K562 (cell line): ENCODE measurements at regions not wholly inside any gene's neighbourhood (a gene's known extent, or its start where the extent isn't known, plus 50 kb on each side); places are given as distances from the start of the nearest gene placed in this dataset.

Source experiments
- ATAC-seq: fragments of 200-7000 bp; cut with Tn5 transposase; 3 replicates; pipeline ENCODE4 v1.9.1; 2020; ENCODE audit warnings: moderate library complexity
- BruUV-seq: library from RNA; stranded (reverse); fragments of 400-500 nt; replicated peaks from 2 replicates; lab custom pipeline; 2021; lab: Mats Ljungman, UMichigan
- CTCF ChIA-PET: fragments of 300-600 bp; formaldehyde crosslinking; extraction: SDS; loops from one replicate; lab custom pipeline; 2021; ENCODE audit warnings: low intra/inter-chr PET ratio; lab: Yijun Ruan, JAX
- POLR2A ChIA-PET: fragments of 300-600, 350-650 bp; sonication (Branson Sonifier 250); formaldehyde crosslinking; extraction: SDS; loops from one replicate; lab custom pipeline; 2021; ENCODE audit warnings: antibody characterized with exemption, inconsistent platforms; lab: Yijun Ruan, JAX
- DNase-seq, 4 experiments: peaks; one replicate each; pipeline versions ENCODE4 v3.0.0 to v3.0.0-alpha.2; 2011 to 2018; ENCODE audit warnings: low spot score in 3 of 4, mixed read lengths in 3 of 4; ENCODE audit errors: extremely low read depth in 1 of 4
- FAIRE-seq: peaks from 2 replicates; lab custom pipeline; 2011; peaks lifted over from hg19 to GRCh38; lab: Jason Lieb, UNC
- H2AFZ ChIP-seq: 2 replicates; pipeline ENCODE4 v1.6.0; 2011; ENCODE audit warnings: low read depth, low read length, control low read depth, inconsistent platforms
- H3K27ac ChIP-seq: fragments of 200-600 bp; 3 replicates; pipeline ENCODE4 v1.8.0; 2011; ENCODE audit warnings: low read depth, mild to moderate bottlenecking, control low read depth, inconsistent platforms, low read length, moderate library complexity, mixed read lengths; ENCODE audit errors: extremely low read depth
- H3K27me3 ChIP-seq, 2 experiments: fragments of 300-600 bp in 1 of 2; 2 replicates in 1 of 2; 3 replicates in 1 of 2; pipeline versions ENCODE4 v1.6.0 to v1.8.0; 2011; ENCODE audit warnings: inconsistent platforms in 2 of 2, low read length in 2 of 2, mild to moderate bottlenecking in 1 of 2, mixed read lengths in 1 of 2, moderate library complexity in 1 of 2; ENCODE audit not compliant: control insufficient read depth in 2 of 2, insufficient read depth in 2 of 2
- H3K36me3 ChIP-seq: fragments of 300-600 bp; 3 replicates; pipeline ENCODE4 v1.8.0; 2011; ENCODE audit warnings: mild to moderate bottlenecking, low read length, inconsistent platforms; ENCODE audit not compliant: control insufficient read depth, insufficient read depth
- H3K4me1 ChIP-seq, 2 experiments: fragments of 200-600 bp in 1 of 2; replicated peaks in 1 of 2; 2 replicates in 1 of 2; 3 replicates in 1 of 2; pipeline versions ENCODE4 v1.5.1 to v1.8.0; 2011; ENCODE audit warnings: inconsistent platforms in 2 of 2, low read length in 2 of 2, mild to moderate bottlenecking in 1 of 2, mixed read lengths in 1 of 2, moderate library complexity in 1 of 2; ENCODE audit not compliant: control insufficient read depth in 2 of 2, insufficient read depth in 2 of 2
- H3K4me2 ChIP-seq: 2 replicates; pipeline ENCODE4 v1.6.1; 2011; ENCODE audit warnings: low read length, control low read depth, inconsistent platforms, mixed read lengths; ENCODE audit not compliant: insufficient read depth
- H3K4me3 ChIP-seq: fragments of 200-600 bp; sonication (generic), shearing (Covaris generic); 2 replicates; pipeline ENCODE4 v1.5.1; 2016; ENCODE audit warnings: control low read depth, inconsistent platforms
- H3K79me2 ChIP-seq: fragments of 200-600 bp; 3 replicates; pipeline ENCODE4 v1.8.0; 2011; ENCODE audit warnings: low read length, inconsistent platforms; ENCODE audit not compliant: control insufficient read depth, insufficient read depth
- H3K9ac ChIP-seq, 2 experiments: 2 replicates each; pipeline versions ENCODE4 v1.6.0 to v1.6.1; 2011; ENCODE audit warnings: low read depth in 2 of 2, low read length in 2 of 2, control low read depth in 1 of 2, inconsistent platforms in 1 of 2, mild to moderate bottlenecking in 1 of 2, mixed read lengths in 1 of 2; ENCODE audit not compliant: insufficient read depth in 1 of 2
- H3K9me1 ChIP-seq: one replicate; pipeline ENCODE4 v1.6.0; 2011; ENCODE audit warnings: inconsistent platforms, mild to moderate bottlenecking, low read length, moderate library complexity; ENCODE audit not compliant: control insufficient read depth, insufficient read depth
- H3K9me3 ChIP-seq: replicated peaks from 2 replicates; pipeline ENCODE4 v1.5.1; 2011; ENCODE audit warnings: low read depth, low read length, inconsistent platforms; ENCODE audit not compliant: control insufficient read depth, insufficient read depth
- H4K20me1 ChIP-seq: replicated peaks from 2 replicates; pipeline ENCODE4 v1.6.1; 2011; ENCODE audit warnings: low read length, inconsistent platforms, mixed read lengths; ENCODE audit not compliant: control insufficient read depth, insufficient read depth
- LCOR ChIP-seq: sonication (generic); formaldehyde crosslinking; IDR thresholded peaks from 2 replicates; pipeline ENCODE4 v1.8.0; 2022; ENCODE audit warnings: mild to moderate bottlenecking, missing genetic modification reagents
- MTF1 ChIP-seq: fragments of 250-450 bp; sonication (Bioruptor Pico); IDR thresholded peaks from 2 replicates; pipeline ENCODE4 v1.9.0; 2021; ENCODE audit warnings: moderate library complexity, mild to moderate bottlenecking, inconsistent platforms, borderline replicate concordance
- RBBP5 ChIP-seq: fragments of 200-600 bp; sonication (generic); IDR thresholded peaks from 2 replicates; pipeline ENCODE4 v1.6.1; 2012; ENCODE audit warnings: borderline replicate concordance, mild to moderate bottlenecking, low read length, control low read depth, inconsistent platforms; ENCODE audit not compliant: insufficient read depth, poor library complexity, severe bottlenecking
- TCF7L2 ChIP-seq: fragments of 150-350 bp; IDR thresholded peaks from 2 replicates; pipeline ENCODE4 v1.6.1; 2016; ENCODE audit warnings: low read depth, mild to moderate bottlenecking, low read length, moderate library complexity
- ZNF41 ChIP-seq: fragments of 250-450 bp; sonication (Bioruptor Pico); conservative IDR thresholded peaks from 2 replicates; pipeline ENCODE4 v1.4.0; 2020; ENCODE audit warnings: mild to moderate bottlenecking
- ZNF778 ChIP-seq: fragments of 450-650 bp; formaldehyde crosslinking; IDR thresholded peaks from 2 replicates; pipeline ENCODE4 v1.4.0; 2020; ENCODE audit warnings: mild to moderate bottlenecking, moderate library complexity
- in situ Hi-C: fragments of 300-500 bp; cut with MboI; formaldehyde crosslinking; loops from 4 replicates; pipeline ENCODE4 v1.15.0; 2018; ENCODE audit warnings: inconsistent platforms, mixed read lengths
- intact Hi-C: fragments of 100-400 bp; cut with micrococcal nuclease; formaldehyde crosslinking; loops from 2 replicates; pipeline ENCODE4 v1.14.2; 2022
- TF ChIP-seq, protein P1 (sequence below): IDR thresholded peaks from 2 replicates; pipeline ENCODE4 v1.6.1; 2014; ENCODE audit warnings: antibody characterized with exemption
- TF ChIP-seq, protein P2 (sequence below): fragments of 250-450 bp; sonication (Bioruptor Pico); IDR thresholded peaks from 2 replicates; pipeline ENCODE4 v1.5.0; 2022; ENCODE audit warnings: mild to moderate bottlenecking
- TF ChIP-seq, protein P3 (sequence below): fragments of 250-450 bp; sonication (Bioruptor Pico); IDR thresholded peaks from 2 replicates; pipeline ENCODE4 v1.4.0; 2020; ENCODE audit warnings: mild to moderate bottlenecking, moderate library complexity
- TF ChIP-seq, protein P4 (sequence below), 3 experiments: fragments of 200-800 bp in 1 of 3; fragments of 250-450 bp in 1 of 3; fragments of 450-650 bp in 1 of 3; sonication (Bioruptor Pico) in 1 of 3; sonication (Bioruptor generic) in 1 of 3; formaldehyde crosslinking in 1 of 3; IDR thresholded peaks; 2 replicates each; pipeline versions ENCODE4 v1.6.1 to v1.8.0; 2016 to 2022; ENCODE audit warnings: mild to moderate bottlenecking in 2 of 3, missing genetic modification characterization in 2 of 3, missing compliant biosample characterization in 1 of 3, moderate library complexity in 1 of 3
- TF ChIP-seq, protein P5 (sequence below): fragments of 450-650 bp; formaldehyde crosslinking; IDR thresholded peaks from 2 replicates; pipeline ENCODE4 v1.4.0; 2022; ENCODE audit warnings: missing genetic modification characterization

DNA sequence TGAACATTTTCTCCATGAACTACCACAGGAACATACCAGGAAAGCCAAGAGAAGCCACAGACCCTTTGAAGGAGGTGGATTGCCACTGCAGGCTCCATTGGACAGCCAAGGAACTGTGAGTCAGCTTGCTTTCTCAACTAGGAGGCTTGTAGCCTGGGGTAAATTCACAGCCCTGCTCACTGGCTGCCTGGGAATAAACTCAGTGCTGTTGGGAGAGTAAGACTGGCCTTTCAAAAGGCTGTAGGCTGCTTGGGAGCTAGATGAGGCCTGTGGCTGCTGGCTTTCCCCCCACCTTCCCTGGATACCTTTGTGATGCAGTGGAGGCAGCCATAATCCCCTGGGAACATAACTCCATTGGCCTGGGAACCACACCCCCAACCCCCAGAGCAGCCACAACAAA, 223.5 kb upstream of the RBMS3 start:
- Histone ChIP-seq H3K27ac (no peak overlapping the region), H3K27me3 (no peaks in the 10 kb centered on the region), H3K9me1 (no peaks in the 10 kb centered on the region), H3K9me3 (peaks cover 4% of the 10 kb centered on the region; the same call in 1 of the 2 replicates), H2AFZ (no peak overlapping the region), H3K36me3 (no peaks in the 10 kb centered on the region), H3K4me1 (no peaks in the 10 kb centered on the region), H4K20me1 (no peaks in the 10 kb centered on the region), H3K9ac (no peak overlapping the region), H3K79me2 (no peaks in the 10 kb centered on the region), H3K4me3 (no peak overlapping the region), H3K4me2 (no peak overlapping the region)
- ATAC-seq: no peak
- no TSS peak for BruUV-seq
- ChIA-PET CTCF (no interaction called here), POLR2A (no interaction called here)
- no peak for DNase-seq
- no peak for FAIRE-seq
- intact Hi-C loops: no loop called here
- in situ Hi-C loops: no loop called here
- TF ChIP-seq RBBP5: no peak
- TF ChIP-seq, protein P1, sequence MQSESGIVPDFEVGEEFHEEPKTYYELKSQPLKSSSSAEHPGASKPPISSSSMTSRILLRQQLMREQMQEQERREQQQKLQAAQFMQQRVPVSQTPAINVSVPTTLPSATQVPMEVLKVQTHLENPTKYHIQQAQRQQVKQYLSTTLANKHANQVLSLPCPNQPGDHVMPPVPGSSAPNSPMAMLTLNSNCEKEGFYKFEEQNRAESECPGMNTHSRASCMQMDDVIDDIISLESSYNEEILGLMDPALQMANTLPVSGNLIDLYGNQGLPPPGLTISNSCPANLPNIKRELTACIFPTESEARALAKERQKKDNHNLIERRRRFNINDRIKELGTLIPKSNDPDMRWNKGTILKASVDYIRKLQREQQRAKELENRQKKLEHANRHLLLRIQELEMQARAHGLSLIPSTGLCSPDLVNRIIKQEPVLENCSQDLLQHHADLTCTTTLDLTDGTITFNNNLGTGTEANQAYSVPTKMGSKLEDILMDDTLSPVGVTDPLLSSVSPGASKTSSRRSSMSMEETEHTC: no peak
- no peak for TF ChIP-seq MTF1 (CRISPR knock-in tag)
- TF ChIP-seq TCF7L2: no peak
- TF ChIP-seq, protein P2, sequence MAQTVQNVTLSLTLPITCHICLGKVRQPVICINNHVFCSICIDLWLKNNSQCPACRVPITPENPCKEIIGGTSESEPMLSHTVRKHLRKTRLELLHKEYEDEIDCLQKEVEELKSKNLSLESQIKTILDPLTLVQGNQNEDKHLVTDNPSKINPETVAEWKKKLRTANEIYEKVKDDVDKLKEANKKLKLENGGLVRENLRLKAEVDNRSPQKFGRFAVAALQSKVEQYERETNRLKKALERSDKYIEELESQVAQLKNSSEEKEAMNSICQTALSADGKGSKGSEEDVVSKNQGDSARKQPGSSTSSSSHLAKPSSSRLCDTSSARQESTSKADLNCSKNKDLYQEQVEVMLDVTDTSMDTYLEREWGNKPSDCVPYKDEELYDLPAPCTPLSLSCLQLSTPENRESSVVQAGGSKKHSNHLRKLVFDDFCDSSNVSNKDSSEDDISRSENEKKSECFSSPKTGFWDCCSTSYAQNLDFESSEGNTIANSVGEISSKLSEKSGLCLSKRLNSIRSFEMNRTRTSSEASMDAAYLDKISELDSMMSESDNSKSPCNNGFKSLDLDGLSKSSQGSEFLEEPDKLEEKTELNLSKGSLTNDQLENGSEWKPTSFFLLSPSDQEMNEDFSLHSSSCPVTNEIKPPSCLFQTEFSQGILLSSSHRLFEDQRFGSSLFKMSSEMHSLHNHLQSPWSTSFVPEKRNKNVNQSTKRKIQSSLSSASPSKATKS (CRISPR knock-in tag): no peak
- TF ChIP-seq LCOR: no peak
- TF ChIP-seq, protein P3, sequence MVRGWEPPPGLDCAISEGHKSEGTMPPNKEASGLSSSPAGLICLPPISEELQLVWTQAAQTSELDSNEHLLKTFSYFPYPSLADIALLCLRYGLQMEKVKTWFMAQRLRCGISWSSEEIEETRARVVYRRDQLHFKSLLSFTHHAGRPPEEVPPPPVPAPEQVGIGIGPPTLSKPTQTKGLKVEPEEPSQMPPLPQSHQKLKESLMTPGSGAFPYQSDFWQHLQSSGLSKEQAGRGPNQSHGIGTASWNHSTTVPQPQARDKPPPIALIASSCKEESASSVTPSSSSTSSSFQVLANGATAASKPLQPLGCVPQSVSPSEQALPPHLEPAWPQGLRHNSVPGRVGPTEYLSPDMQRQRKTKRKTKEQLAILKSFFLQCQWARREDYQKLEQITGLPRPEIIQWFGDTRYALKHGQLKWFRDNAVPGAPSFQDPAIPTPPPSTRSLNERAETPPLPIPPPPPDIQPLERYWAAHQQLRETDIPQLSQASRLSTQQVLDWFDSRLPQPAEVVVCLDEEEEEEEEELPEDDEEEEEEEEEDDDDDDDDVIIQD (CRISPR knock-in tag): no peak
- TF ChIP-seq, protein P4, sequence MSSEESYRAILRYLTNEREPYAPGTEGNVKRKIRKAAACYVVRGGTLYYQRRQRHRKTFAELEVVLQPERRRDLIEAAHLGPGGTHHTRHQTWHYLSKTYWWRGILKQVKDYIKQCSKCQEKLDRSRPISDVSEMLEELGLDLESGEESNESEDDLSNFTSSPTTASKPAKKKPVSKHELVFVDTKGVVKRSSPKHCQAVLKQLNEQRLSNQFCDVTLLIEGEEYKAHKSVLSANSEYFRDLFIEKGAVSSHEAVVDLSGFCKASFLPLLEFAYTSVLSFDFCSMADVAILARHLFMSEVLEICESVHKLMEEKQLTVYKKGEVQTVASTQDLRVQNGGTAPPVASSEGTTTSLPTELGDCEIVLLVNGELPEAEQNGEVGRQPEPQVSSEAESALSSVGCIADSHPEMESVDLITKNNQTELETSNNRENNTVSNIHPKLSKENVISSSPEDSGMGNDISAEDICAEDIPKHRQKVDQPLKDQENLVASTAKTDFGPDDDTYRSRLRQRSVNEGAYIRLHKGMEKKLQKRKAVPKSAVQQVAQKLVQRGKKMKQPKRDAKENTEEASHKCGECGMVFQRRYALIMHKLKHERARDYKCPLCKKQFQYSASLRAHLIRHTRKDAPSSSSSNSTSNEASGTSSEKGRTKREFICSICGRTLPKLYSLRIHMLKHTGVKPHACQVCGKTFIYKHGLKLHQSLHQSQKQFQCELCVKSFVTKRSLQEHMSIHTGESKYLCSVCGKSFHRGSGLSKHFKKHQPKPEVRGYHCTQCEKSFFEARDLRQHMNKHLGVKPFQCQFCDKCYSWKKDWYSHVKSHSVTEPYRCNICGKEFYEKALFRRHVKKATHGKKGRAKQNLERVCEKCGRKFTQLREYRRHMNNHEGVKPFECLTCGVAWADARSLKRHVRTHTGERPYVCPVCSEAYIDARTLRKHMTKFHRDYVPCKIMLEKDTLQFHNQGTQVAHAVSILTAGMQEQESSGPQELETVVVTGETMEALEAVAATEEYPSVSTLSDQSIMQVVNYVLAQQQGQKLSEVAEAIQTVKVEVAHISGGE (CRISPR knock-in tag; IDR thresholded peaks at IDR 0.05): no peak
- TF ChIP-seq, protein P5, sequence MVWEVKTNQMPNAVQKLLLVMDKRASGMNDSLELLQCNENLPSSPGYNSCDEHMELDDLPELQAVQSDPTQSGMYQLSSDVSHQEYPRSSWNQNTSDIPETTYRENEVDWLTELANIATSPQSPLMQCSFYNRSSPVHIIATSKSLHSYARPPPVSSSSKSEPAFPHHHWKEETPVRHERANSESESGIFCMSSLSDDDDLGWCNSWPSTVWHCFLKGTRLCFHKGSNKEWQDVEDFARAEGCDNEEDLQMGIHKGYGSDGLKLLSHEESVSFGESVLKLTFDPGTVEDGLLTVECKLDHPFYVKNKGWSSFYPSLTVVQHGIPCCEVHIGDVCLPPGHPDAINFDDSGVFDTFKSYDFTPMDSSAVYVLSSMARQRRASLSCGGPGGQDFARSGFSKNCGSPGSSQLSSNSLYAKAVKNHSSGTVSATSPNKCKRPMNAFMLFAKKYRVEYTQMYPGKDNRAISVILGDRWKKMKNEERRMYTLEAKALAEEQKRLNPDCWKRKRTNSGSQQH (CRISPR knock-in tag): no peak
- no peak for TF ChIP-seq ZNF778
- TF ChIP-seq ZNF41 (CRISPR knock-in tag): no peak
